GM21576 (cell line): ENCODE measurements at regions not wholly inside any gene's neighbourhood (a gene's known extent, or its start where the extent isn't known, plus 50 kb on each side); places are given as distances from the start of the nearest gene placed in this dataset.
"Not testable (repeated sequence)": the region's sequence is repeated elsewhere in the genome, so short reads cannot be mapped to it uniquely, and the experiment has no call there.

Experiments
- ATAC-seq: cut with Tn5 transposase; IDR thresholded peaks from one replicate; pipeline ENCODE4 v1.9.1; 2021; ENCODE audit warnings: mild to moderate bottlenecking, moderate library complexity; ENCODE audit not compliant: unreplicated experiment

- no peak for ATAC-seq
Measured at GRCh38 chr2:66109419-66109818, 325.5 kb upstream of the MEIS1 start.

GRCh38 chr2:66105066-66105753, 329.7 kb upstream of the MEIS1 start:
- ATAC-seq, result no peak

DNA sequence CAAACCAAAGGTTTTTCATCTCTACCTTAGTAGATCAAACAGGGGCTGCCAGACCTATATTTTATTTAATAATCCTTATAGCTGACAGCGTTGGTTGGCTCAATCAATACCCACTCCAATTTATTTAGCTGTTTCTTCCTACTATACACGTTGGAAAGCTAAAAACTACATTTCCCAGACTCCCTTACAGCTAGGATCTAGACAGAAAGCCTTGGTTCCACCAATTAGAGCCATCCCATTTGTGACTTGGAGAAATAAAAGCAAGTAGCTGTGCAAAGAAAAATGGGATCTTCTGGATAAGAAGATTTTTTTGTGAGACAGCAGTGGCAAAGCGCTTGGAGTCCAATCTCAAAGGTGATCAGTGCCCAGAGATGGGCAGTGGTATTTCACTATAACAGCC, 331.3 kb upstream of the MEIS1 start:
- ATAC-seq, result no peak

DNA sequence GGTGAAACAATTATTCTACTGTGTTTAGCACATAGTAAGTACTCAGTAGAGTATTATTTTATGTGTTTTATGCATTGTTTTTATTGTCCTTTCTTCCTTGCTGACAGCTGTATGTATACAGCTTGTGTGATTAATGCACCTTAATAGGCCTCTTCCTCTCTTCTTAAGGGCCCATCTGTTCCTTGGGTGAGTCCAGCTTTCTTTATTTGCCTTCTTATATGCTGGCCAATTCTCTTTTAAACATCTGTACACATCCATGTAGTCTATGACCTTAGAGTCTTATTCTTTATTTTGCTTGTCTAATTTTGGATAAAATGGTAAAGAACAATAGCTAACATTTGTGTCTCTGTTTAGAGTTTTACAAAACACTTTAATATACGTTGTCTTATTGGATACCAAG, 333.7 kb upstream of the MEIS1 start:
- no peak for ATAC-seq

- ATAC-seq, result no peak
Measured at GRCh38 chr2:66095820-66096345, 339.0 kb upstream of the MEIS1 start.

GRCh38 chr2:66094689-66095088, 340.2 kb upstream of the MEIS1 start:
- ATAC-seq, result not testable (repeated sequence)

DNA sequence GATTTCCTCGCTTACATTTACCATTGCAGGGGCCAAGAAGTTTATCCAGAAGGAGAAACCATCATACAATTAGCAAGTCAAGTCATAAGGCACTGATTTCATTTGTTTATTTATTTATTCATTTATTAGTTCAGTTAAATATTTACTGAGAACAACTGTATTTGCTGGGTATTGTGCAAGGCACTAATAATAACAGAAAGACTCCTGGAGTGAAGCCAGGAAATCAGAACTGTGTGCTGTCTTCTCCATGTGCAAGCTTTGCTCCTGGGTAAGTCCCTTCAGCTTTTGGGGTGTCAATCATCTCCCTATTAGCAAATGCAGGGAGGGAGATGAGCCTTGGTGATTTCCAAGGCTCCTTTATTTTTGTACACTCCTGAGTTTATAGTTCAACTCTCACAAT, 341.6 kb upstream of the MEIS1 start:
- ATAC-seq, result no peak

DNA sequence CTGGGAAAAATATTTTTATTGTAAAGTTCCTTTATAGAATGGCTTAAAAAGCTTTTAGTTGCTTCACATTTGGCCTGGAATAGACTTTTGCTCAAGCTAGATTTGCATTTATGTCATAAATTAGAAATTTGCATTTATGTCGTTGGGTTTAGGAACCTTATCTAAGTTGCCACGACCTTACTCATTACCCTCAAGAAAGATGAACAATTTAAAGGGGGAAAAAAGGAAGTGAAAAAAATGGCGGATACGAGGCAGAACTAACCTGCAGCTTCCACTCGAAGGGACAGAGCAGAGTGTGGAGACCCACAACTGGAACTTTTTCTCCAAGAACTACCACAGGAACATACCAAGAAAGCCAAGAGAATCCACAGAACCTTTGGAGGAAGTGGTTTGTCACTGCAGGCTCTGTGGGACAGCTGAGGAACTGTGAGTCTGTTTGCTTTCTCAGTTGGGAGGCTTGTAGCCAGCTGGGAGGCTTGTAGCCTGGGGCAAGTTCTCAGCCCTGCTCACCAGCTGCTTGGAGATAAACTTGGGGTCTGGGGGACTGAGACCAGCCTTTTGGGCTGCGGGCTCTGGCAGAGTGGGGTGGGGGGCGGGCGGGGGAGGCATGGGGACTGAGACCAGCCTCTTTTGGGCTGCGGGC, 349.9 kb upstream of the MEIS1 start:
- ATAC-seq, result no peak

- no peak for ATAC-seq
Measured at GRCh38 chr2:66082581-66082980, 352.3 kb upstream of the MEIS1 start.

GRCh38 chr2:66080127-66080526, 354.8 kb upstream of the MEIS1 start:
- no peak for ATAC-seq

GRCh38 chr2:66073172-66073571, 361.8 kb upstream of the MEIS1 start:
- no peak for ATAC-seq

GRCh38 chr2:66070721-66071602, 364.0 kb upstream of the MEIS1 start:
- no peak for ATAC-seq

- ATAC-seq, result no peak
Measured at GRCh38 chr2:66069937-66070720, 364.8 kb upstream of the MEIS1 start.

DNA sequence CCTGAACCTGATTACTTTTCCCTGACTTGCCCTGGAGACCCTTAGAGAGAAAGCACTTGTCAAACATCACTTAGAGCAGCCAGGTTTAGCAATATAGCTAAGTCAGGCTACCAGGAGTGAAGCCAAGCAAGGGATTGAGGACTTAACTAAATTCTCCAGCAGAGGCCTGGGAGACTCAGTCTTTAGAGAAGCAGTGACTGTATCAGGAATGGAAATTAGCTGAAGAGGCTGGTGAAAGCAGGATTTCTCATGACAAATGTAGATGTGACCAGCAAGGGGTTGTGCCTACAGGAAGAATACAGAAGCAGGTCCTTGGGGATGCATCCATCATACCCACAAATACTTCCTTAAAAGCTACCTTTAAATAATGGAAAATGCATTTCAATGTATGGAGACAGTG, 368.9 kb upstream of the MEIS1 start:
- ATAC-seq, result no peak

GRCh38 chr2:66059332-66059731, 375.6 kb upstream of the MEIS1 start:
- ATAC-seq, result no peak

DNA sequence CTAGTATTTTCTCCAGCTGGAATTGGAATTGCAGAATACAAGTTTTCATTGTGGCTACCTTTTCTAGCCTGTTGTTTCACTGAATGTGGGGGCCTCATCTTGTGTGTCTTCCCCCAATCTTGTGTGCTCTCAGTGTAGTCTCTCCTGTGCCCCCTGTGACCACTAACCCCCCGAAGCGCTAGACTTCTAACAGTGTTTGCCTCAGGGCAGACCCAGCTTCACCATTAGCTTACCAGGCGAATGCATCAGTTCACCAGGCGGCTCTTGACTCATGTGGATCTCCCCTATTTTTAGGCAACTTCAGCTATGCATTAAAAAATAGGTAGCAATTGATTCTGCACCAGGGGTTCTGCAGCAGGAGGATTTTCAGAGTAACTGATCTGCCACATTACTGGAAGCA, 376.2 kb upstream of the MEIS1 start:
- no peak for ATAC-seq

GRCh38 chr2:66057844-66058243, 377.1 kb upstream of the MEIS1 start:
- no peak for ATAC-seq

GRCh38 chr2:66050392-66050791, 384.5 kb upstream of the MEIS1 start:
- ATAC-seq, result no peak

GRCh38 chr2:66048667-66049066, 386.3 kb upstream of the MEIS1 start:
- no peak for ATAC-seq

DNA sequence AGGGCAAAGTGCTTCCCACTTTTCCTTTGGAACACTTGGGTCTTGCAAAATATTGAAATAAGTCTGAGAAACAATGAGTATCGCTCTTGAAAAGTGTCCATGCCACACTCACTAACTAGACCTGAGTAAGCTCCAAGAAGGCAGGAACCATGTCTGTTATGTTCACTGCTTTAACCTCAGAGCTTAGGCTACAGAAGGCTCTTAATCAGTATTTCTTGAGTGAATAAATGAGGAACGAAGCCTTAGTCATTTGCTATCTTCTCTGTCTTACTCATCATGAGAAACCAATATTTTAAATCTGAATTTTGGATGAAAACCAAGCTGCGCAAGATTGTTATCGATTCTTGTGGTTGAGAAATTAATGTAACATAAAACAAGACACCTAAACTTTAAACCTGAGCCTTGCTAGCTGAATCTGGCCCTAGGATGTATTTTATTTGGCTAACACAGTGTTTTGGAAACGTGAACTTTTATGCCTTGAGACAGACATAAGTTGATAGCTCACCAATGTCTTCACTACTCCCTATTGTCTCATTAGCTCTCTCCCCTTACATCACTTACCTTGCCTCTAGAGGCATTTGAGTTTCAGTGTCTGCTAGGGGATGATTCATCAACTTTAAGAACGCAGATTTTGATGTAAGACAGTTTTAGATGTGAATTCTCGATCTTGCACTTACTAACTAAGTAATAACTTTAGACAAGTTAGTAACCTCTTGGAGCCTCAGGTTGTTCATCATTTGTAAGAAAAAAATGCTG, 392.8 kb upstream of the MEIS1 start:
- ATAC-seq, result no peak
